ENCODE measurements at regions not wholly inside any gene's neighbourhood (a gene's known extent, or its start where the extent isn't known, plus 50 kb on each side); places are given as distances from the start of the nearest gene placed in this dataset.

GRCh38 chr2:128738446-128739110 lies 419.9 kb upstream of the HS6ST1 start:
- TF ChIP-seq CTCF (conservative IDR thresholded peaks at IDR 0.05 in 1 of 2, IDR thresholded peaks at IDR 0.05 in 1 of 2; ENCODE audit: low read depth in 1 of 2, low read length in 2 of 2), result no peak
- no peak for TF ChIP-seq EZH2 (IDR thresholded peaks at IDR 0.05; ENCODE audit: low read length, missing control alignments)
